NCI-H1048 (cell line): ENCODE measurements at regions not wholly inside any gene's neighbourhood (a gene's known extent, or its start where the extent isn't known, plus 50 kb on each side); places are given as distances from the start of the nearest gene placed in this dataset.

ENCODE experiments used
- DNase-seq: peaks from one replicate; lab custom pipeline; 2025; lab: John Stamatoyannopoulos, UW

DNA sequence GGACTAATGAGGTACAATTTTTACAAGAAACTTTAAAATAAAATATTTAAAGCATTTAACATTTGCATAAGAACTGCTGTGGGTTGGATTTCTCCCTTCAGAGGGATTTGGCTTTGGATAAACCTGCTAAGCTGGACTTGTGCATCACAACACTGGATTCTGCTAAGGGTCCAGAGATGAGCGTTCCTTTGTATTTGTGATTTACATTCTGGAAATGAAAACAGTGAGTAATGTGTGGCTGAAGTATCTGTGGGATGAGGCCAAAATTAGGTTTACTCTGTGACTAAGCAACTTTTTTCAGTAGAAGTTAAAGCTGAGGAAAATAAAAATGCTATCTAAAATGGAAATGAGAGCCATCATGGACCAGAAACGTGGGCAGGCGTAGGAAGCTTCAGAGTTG lies 494.3 kb downstream of the EPM2A start:
- DNase-seq = no peak

DNA sequence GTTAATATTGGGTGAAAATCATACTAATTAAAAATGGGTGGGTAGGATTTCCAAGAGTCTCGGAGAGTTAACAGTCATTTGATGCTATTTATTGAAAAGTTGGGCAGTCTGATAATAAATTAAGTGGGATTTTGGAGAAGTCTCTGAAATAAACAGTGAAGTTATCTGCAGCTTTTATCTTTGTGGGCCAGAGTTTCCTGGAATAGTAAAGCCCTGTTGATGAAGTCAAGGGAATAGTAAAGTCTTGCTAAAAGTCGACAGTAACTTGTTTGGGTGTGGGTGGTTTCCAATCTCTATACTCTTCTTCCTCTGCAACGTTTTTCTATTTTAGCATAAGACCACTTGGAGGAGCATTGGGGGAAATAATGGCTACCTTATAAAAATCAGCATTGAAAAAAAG lies 493.6 kb downstream of the EPM2A start:
- no peak for DNase-seq

DNA sequence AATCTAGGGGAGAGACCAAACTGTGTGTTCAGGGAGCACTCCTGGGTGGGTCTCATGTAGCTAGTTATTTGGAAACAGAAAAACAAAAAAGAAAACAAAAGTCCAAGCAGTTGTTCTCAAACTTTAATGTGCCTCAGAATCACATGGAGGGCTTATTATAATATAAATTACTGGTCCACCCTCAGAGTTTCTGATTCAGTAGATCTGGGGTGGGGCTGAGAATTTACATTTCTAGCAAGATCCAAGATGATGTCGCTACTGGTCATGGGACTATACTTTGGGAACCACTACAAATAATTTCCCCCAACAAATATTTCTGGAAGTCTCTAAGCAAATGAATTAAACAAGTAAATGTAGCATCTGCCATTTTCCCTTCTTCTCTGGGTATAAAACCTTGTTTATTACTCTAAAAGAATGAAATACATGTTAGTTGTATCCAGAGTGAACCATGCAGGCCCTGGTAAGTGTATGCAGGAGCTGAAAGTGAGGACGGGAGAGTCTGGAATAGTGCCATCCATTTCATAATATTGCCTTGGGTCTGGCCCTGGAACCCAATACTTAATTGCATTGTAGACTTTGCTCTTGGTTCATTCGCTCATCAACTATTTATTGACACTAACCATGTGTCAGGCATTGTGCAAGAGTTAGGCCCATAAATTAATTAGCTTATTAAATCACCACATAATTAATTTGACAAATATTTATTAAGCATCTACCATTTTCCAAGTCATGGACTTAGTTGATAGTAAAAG lies 490.8 kb downstream of the EPM2A start:
- DNase-seq = no peak

DNA sequence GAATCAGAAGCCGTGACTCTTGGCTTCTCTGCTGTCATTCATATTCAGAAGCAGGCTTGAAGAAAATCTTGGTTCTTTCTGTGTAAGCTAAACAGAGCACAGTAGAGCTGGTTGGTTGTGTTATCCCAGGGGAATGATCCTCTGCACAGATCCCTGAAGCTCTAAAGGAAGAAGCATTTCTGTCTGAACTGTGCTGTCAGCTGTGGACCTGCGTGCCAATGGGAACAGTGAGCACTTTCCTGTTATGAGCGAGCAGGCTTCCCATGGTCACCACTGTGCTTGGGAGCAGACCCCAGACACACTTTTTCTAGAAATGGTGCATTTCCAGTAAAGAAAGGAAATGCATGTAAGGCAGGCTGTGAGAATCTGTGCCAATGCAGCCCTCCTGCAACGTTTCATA lies 490.2 kb downstream of the EPM2A start:
- DNase-seq = no peak

DNA sequence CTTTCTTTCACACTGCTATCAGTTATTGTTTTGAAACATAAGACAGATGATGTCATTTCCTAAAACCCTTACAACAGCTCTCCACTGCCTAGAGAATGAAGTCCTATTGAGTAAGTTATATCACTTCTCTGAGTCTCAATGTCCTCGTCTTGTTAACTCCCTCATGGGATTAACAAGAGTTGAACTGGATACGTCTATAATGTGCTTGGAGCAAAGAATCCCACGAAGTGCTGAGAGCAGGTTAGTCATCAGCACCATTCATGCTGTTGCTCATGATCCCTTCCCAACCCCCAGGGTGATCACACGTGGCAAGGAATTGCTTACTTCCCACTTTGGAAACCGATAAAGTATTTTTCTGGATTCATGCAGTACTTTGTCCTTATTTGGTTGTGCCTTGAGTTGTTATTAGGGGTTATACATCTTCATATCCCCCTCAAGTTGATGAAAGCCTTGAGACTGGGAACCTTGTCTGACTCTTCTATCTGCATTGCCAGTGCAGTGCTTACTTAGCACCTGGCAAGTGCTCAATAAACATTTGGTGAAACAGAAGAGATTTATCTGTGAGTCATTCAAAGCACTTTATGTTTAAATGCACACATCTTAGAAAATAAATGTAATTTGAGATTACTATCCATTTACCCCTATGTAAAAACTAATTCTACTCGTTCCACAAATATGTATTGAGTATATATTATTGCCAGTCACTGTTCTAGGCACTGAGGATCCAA lies 487.5 kb downstream of the EPM2A start:
- DNase-seq = no peak

DNA sequence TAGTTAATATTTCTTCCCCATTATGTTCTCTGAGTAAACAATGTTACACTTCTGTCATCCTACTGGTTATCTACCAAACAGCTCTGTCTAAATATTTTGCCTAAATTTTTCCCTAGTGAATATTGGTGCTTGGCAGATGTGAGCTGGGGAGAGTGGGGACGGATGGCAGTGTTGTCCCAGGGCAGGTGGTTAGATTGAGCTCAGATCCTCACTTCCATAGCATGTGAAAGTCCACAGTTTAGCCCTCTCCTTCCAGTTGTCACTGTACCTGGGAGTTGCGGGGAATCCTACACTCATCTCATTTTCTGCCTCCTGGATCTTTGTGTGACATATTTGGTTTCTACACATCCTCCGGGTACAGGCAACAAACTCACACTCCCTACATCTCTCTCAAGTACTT lies 484.9 kb downstream of the EPM2A start:
- DNase-seq = no peak

DNA sequence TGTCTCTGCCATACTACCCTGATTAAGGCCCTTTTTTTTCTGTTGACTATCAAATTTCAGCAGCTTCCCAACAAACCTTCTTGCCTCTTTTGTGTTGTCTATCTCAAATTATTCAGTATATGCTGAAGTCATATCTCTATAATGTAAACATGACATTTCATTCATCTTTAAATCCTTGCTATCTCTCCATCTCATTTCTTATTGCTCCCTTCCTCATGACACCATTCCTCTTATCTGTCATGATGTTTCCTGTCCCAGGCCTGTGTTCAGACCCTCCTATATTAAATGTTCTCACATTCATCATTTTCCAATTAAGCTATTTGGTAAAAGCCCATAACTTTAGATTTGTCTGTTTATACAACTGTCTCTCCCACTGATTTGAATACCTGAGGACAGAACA lies 482.6 kb downstream of the EPM2A start:
- DNase-seq = no peak

DNA sequence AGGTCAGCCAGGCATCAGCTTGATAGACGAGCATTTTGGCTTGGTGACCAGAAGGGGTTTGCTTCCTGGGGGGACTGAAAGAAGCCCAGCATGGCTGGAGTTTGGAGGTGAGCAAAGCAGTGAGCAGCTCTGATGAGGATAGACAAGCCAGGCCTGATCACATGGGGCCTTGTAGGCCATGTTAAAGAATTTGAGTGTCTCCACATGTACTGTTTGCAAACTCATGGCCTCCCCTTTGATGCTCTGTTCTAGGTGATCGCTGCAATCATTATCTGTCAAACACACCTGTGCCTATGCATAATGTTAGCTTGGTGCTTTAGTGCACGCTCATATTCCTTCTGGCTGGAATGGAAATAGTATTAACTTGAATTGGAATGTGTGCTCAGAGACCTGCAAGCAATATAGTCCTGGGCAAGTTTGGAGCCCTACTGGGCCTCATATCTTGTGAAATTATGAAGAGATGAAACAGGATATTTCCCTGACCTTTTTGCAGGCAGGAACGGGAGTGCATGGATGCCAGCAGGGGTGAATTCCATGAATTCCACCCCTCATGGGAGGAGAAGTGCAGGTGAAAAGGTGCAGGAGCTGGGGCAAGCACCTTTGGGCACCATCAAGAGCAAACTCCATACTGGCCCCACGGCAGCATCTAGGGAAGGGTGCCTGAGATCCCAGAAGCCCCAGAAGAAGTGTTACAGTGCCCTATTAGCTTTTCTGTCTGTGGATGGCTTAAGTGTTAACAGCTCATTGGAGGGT lies 480.5 kb downstream of the EPM2A start:
- no peak for DNase-seq

DNA sequence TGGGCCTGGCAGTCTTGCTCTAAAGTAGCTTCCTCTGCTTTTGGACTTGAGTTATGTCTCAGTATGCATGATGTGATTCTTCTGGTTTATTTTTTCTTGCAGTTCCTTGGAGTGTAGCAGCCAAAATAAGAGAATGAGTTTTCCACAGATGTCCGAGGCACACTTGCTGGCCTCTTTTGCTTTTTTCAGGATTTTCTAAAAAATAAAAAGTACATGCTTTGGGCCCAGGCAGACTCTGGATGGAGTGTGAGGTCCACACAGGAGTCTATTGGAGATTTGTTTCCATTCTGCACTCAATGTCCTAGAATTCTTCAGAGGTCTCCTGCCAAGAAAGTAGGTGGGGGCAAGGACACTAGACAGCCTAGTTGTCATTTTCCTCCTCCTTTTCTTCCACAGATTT lies 477.6 kb downstream of the EPM2A start:
- no peak for DNase-seq

DNA sequence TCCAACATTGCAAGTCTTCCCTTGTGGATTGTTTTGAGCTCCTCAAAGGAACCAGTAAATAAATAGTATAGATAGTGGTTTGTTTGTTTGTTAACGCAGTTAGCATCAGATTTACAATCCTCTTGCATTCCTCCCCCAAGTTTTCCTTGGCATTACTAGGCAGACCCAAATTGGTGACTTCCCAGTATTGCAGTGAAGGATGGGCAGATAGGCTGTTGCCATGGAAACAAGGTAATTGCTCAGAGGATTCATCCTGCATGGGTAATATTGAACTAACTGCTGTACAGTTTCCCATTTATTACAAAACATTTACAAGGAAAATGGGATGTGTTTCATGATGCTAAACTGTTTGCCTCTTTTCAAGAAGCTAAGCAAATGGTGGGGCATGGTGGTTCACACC lies 477.2 kb downstream of the EPM2A start:
- no peak for DNase-seq

DNA sequence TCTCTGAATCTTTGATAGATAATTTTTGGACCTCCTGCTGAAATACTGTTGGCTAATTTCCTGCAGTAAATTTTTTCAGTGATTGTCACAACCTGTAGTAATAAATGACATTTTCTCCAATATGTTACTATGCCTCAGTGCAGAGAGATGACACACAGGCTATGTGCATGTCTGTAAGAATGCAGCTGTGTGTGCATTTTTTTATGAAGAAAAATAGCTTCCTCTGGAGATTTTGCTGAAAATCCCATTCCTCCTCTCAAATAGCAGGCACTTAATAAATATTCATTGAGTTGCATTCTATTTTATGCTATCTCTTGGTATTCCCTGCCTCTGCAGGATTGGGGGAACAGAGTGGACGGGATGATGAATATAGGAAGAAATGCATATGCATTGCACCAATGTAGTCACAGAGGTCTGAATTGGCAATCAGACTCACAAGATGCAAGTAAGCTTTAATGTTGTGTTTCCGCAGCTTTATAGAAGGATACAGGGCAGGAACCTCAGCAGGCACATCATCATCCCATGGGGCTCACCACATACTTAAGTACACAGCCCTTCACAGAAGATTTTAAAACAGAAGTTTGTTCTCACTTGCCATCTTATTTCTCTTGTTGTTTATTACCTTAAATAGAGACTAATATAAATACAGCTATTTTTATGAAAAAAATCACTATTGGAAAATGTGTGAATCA lies 474.7 kb downstream of the EPM2A start:
- no peak for DNase-seq

DNA sequence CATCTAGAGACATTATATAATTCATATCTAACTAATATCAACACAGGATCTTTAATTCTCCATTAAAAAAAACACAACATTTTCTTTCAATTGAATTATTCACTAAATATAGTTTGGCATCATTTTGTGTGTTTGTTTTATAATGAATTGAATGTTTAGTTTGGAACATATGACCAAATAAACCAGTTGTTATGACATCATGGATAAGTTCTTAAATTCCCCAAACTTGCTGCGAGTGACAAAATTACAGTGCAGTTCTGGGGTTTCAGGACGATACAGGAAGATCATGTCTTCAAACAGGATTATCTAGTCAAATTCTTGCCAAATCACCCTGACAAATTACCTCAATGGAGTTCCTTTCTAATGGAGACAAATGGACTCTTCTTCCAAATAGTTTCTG lies 473.6 kb downstream of the EPM2A start:
- no peak for DNase-seq

DNA sequence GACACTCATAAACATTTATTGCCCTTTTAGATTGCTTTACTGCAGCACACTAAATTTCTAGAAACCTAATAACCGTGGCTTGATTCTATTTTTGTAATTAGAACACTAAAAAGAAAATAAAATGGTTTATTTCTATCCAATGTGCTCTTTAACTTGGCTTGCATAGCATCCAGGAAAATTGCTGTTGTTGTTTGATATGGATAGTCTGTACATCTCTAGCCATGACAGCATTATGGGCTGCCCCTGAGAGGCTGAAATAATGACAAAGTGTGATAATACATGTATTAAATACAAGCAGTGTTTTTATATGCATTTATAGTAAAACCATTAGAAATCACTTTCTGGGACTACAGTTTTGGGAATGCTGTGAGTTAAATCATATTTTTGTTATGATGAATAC lies 472.5 kb downstream of the EPM2A start:
- no peak for DNase-seq

DNA sequence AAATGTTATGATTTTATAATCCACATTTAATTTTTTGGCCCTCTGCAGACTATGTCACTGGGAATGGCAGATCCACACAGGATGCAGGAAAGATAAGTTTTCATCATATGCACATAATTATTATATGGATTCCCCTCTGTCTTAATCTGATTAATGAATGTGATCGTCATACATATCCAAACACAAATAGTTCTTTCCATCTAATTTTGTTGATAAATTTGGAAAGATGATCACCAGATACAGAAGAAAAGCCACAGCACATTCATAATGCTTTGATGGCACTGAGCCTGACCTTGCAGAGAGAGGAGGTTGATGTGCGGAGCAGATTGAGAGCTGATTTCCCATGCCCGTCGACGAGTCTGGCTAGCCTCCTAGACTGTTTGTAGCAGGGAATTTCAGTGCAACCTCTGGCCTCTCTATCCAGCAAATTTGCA lies 471.5 kb downstream of the EPM2A start:
- no peak for DNase-seq

DNA sequence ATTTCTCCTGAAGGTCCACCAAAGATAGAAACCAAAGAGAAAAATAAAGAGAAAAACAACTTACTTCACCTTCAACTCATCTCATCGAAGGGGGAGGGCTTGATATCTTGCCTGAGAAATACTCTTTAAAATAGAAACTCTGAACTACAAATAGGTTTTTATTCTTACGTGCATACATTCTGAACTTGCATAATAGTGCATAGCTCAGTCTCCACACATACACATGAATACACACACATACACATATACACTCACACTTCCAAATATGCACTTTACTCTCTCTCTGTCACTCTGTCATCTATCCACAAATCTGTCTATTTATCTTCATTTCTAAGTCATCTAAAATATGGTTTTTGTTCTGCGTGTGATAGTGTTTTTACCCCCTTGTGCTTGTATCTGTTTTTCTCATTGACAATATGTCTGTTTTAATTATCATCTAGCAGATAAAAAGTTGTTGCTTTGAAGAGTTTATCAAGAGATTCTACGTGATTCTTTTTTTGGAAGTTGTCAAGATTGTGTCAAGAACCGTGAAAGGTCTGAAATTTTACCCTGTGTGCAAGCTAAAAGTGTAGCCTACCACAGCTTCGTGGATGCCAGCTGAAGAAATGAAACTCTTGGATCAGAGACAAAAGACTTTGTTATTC lies 468.8 kb downstream of the EPM2A start:
- no peak for DNase-seq

DNA sequence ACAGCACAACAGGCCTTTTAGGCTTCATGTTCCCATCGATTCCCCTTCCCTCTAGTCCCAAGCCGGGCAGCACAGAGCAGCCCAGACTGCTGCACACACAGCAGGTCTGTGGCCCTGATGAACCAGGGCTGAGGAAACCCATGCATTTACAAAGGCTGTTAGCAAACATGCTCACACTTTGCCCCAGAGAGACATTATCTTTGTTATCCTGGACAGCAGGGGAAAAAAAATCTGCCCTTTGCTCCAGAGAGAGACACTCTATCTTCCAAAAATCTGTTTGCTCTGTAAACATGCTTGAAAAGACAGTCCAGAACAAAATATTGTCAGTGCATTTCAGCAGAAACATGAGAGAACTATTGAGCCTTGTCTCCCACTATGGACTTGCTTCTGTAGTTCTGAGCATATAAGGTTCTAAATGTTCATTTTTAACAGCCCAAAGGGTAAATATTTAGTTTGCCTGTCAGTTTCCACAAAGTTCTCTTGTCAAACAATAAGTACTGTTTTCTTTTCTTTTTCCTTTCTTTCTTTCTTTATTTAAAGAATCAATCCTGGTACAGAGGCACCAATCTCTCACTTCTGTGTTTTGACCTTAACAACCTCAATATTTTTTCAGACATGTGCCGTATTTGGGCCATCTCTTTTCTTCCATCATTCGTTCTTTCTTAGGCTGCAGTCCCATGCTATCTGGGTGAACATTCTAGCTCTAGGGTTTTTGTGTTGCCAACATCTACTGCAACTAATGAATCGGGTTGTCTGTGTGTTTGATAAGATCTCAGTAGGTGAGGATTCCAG lies 468.0 kb downstream of the EPM2A start:
- no peak for DNase-seq

DNA sequence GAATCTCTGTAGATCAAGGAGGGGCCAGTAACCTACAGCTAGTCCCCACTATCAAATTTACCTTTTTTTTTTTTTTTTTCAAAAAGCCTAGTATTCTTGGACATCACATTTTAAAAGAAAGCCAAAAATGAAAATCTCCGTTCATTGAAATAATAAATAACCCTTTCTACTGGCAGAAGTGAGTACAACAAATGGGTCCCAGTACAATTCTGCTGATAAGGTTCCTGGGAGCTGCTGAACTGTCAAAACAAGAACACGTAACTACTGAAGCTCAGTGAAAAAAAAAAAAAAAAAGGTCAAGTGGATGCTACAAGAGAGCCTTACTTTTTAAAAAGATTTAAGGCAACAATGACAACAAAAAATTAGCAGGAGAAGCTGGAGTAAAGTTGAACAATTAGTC lies 464.9 kb downstream of the EPM2A start:
- DNase-seq = no peak

DNA sequence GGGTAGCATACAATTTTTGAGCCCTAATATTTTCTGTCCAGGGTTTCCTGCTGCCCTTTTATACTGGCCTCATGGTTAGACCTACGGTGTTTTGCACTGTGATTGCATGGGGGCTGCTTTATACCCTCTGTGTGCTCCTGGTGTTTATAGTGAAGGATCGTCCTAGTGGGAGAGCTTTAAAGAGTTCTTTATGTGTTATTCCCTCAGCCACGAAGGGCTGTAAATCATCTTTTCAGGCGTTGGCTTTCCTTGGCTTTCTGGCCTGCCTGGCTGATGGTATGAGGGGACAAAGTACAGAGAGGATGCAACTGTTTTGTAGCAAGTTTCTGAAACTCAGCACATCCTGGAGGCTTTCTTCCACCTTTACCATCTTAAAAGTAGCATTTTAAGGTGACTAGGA lies 464.3 kb downstream of the EPM2A start:
- no peak for DNase-seq

DNA sequence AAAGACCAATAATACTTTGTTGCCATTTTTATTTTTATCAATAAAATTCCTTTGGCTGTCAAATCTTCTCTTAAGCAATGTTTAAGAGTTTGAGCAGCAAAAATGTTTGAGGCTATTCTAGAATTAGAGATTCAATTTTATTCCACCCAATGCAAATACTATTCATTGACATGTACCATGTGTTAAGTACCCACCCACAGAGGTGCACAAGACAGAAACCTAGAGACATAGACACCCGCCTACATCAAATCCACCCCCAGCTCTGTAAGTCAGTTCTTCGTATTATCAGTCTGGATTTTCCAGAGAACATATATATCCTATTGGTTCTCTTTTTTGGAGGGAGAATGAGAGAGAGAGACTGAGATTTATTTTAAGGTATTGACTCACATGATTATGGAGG lies 463.7 kb downstream of the EPM2A start:
- no peak for DNase-seq

DNA sequence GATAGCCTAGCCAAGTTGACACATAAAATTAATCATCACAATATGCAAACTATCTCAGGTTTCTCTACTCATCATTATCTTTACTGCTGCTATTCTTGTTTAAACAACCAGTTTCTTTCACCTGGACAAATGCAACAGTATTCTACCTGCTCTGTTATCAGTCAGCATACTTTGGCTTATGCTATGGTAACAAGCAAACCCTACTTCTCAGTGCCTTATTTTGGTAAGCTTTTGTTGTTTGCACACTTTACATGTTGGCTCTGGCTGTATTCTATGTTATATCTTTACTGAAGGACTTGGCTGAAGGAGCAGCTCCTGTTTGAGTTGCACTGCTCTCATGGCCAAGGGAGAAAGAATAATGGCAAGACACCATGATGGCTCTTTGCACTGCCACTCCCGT lies 463.1 kb downstream of the EPM2A start:
- no peak for DNase-seq

DNA sequence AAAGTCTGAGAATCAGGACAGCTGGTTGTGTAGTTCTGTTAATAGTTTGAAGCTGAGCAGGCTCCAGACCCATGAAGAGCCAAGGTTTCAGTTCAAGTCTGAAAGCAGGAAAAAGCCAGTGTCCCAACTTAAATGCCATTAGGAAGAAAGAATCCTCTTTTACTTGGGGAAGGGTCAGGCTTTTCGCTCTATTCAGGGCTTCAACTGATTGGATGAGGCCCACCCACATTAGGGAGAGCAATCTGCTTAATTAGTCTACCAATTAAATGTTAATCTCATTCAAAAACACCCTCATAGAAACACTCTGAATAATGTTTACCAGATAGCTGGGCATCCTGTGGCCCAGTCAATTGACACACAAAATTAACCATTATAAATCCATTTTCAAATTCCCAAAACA lies 462.2 kb downstream of the EPM2A start:
- DNase-seq = no peak
